Lower leg skin (tissue), 4 donors: ENCODE measurements at regions not wholly inside any gene's neighbourhood (a gene's known extent, or its start where the extent isn't known, plus 50 kb on each side); places are given as distances from the start of the nearest gene placed in this dataset.

Experiments
- DNase-seq, 2 donors: peaks; one replicate each; pipeline ENCODE4 v3.0.0-alpha.2; 2019; ENCODE audit warnings: low spot score in 2 of 2
- H3K4me3 ChIP-seq: fragments of 200-600 bp; sonication (generic); 2 replicates; pipeline ENCODE4 v1.5.1; 2017; ENCODE audit warnings: mild to moderate bottlenecking, low read depth; ENCODE audit not compliant: poor library complexity, severe bottlenecking
- POLR2A ChIP-seq, 2 donors: fragments of 450-650 bp; IDR thresholded peaks; one replicate each; pipeline ENCODE4 v1.6.1; 2016 to 2017; ENCODE audit warnings: antibody characterized with exemption in 2 of 2, mild to moderate bottlenecking in 1 of 2, moderate library complexity in 1 of 2
- WGBS, 2 donors: methylation state at CpG; one replicate each; pipeline ENCODE4 v1.1.5; 2018; 5-methylcytosine and 5-hydroxymethylcytosine counted together
- intact Hi-C: fragments of 100-400 bp; cut with DNase I; formaldehyde crosslinking; loops from one replicate; pipeline ENCODE4 v1.15.0; 2023; ENCODE audit warnings: low total_unique reads
- TF ChIP-seq, protein P1 (sequence below), 3 donors: fragments of 450-650 bp; IDR thresholded peaks; one replicate each; pipeline ENCODE4 v1.5.1; 2016; ENCODE audit warnings: antibody characterized with exemption in 3 of 3, mild to moderate bottlenecking in 3 of 3, moderate library complexity in 2 of 3

DNA sequence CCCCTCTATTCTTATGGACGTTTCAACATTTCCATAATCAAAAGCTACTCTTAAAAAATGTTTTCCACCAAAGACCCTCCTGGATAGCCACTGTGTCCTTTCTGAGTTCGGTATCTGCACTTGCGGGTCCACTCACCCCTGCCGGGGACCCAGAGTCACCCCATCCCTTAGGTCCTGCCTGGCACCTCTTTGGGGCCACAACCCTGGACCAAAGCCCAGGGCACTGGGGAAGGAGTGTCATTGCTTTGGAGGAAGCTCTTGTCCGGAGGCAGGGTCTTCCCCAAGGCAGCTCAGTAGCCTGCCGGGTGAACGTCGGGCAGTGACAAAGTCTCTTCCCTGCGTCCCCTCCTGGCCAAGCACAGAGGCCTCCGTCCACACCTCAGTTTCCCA is 129.6 kb downstream of the RFLNA start:
- no peak for TF ChIP-seq POLR2A (IDR thresholded peaks at IDR 0.05)
- TF ChIP-seq, protein P1, sequence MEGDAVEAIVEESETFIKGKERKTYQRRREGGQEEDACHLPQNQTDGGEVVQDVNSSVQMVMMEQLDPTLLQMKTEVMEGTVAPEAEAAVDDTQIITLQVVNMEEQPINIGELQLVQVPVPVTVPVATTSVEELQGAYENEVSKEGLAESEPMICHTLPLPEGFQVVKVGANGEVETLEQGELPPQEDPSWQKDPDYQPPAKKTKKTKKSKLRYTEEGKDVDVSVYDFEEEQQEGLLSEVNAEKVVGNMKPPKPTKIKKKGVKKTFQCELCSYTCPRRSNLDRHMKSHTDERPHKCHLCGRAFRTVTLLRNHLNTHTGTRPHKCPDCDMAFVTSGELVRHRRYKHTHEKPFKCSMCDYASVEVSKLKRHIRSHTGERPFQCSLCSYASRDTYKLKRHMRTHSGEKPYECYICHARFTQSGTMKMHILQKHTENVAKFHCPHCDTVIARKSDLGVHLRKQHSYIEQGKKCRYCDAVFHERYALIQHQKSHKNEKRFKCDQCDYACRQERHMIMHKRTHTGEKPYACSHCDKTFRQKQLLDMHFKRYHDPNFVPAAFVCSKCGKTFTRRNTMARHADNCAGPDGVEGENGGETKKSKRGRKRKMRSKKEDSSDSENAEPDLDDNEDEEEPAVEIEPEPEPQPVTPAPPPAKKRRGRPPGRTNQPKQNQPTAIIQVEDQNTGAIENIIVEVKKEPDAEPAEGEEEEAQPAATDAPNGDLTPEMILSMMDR (IDR thresholded peaks at IDR 0.05), result no peak
- no peak overlapping the region for H3K4me3 ChIP-seq
- no peak for DNase-seq
- WGBS, 2 donors, result 88 to 92% methylated on average over 10 of the region's 10 CpGs
- intact Hi-C loops, result no loop called here

DNA sequence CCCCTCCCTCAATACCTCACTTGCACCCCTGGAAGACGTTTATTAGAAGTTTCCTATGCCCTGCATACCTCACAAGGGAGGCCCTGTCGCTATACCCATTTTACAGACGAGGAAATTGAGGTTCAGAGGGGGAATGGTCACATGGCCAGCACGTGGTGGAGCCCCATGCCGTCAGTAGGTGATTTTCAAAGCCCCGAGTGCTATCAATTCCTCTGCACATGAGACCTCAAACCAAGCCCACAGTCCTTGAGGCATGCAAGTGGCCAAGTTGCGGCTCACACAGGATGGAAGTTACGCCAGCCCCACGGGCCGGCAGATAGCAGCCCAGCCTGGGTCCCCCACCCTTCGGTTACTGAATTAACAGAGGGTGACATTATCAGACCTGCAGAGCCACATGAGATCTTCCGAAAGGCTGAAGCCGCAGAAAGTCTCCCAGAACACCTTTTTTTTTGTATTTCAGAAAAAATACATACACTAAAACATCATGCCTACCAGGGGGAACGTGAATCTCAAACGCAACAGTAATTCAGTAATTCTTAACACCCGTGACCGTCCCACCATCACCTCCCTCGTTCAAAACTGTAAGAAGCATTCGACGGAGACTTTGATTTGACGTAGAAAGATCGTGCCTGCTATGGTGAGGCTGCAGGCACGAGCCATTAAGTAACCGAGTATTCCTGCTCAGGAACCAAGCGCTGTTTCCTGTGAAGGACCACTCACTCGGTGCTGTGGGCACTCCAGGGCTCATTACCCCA is 129.0 kb downstream of the RFLNA start:
- intact Hi-C loops, result no loop called here

DNA sequence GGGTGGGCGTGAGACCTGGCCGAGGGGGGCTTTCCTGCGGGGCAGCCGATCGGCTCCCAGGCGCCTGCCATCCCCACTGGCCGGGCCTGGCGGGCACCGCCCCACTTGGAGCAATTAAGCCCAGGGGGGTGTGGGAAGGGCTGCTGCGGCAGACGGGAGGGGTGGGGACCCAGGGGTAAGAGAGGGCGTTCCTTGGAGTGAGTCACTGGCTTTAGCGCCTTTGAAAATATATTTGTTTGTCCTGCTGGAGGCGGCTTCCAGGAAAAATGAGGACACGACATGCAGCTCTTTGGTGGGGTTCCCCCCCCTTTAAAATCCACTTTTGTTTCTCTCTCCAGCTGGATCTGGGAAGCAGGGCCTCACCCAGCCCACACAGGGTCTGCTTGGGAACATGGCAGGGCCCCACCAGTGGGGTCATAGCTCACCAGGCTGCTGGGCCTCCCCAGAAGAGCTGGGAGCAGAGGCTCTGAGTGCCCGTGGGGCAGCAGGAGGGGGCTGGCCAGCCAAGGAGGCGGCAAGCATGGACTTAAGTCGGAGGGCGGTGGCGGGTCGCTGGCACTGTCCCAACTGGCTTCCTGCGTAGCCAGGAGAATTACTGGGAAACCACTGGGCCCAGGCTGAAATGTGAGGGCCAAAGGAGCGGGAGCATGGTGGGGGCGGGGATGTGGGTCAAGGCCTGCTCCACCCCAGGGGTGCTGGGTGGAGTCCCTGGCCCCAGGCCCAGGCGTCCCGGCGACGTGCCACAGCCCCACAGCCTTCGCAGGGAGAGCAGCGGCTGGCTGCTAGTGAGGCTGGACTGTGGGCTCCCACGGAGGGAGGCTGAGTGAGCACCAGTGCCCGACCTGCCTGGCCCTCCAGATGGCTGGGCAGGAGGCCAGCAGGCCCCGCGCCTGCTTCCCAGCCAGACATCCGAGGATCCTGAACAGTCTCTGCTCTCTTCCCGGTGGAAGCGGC is 128.0 kb downstream of the RFLNA start:
- intact Hi-C loops, result no loop called here
- 10 to 14% methylated on average over 27 to 33 of the region's 37 CpGs for WGBS, 2 donors
- TF ChIP-seq POLR2A (IDR thresholded peaks at IDR 0.05), result no peak
- TF ChIP-seq, protein P1 (IDR thresholded peaks at IDR 0.05), result no peak
- DNase-seq, result peak; percentile 88 to 98
- H3K4me3 ChIP-seq, result no peak overlapping the region

More for the DNA sequence above, 129.0 kb downstream of the RFLNA start:
- TF ChIP-seq POLR2A (IDR thresholded peaks at IDR 0.05), result no peak
- TF ChIP-seq, protein P1 (IDR thresholded peaks at IDR 0.05), result no peak
- no peak overlapping the region for H3K4me3 ChIP-seq
- DNase-seq, result no peak
- 84% methylated on average over 26 of the region's 26 CpGs for WGBS, 2 donors

DNA sequence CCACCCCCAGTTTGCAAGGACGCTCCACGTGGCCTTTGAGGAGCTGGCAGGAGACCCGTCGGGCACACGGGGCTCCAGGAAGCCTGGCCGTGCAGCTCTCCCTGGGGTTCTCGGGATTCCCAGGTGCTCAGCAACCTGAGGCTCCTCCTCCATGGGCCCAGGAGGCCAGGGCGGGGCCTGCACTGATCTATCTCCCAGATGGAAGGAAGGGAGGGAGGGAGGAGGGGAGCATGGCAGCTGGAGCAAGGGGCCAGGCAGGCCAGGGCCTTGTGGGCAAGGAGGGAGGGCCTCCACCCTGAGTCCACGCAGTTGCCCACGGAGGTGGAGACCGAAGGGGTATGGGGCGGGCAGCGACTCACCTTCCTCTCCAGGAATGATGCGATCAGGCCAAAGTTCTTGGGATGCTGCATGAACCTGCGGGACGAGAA is 127.3 kb downstream of the RFLNA start:
- DNase-seq, result peak in 1 of 2 donors; percentile 50
- WGBS, 2 donors, result 25 to 32% methylated on average over 10 to 16 of the region's 16 CpGs
- H3K4me3 ChIP-seq, result no peak overlapping the region
- TF ChIP-seq, protein P1 (IDR thresholded peaks at IDR 0.05), result no peak
- intact Hi-C loops, result no loop called here

DNA sequence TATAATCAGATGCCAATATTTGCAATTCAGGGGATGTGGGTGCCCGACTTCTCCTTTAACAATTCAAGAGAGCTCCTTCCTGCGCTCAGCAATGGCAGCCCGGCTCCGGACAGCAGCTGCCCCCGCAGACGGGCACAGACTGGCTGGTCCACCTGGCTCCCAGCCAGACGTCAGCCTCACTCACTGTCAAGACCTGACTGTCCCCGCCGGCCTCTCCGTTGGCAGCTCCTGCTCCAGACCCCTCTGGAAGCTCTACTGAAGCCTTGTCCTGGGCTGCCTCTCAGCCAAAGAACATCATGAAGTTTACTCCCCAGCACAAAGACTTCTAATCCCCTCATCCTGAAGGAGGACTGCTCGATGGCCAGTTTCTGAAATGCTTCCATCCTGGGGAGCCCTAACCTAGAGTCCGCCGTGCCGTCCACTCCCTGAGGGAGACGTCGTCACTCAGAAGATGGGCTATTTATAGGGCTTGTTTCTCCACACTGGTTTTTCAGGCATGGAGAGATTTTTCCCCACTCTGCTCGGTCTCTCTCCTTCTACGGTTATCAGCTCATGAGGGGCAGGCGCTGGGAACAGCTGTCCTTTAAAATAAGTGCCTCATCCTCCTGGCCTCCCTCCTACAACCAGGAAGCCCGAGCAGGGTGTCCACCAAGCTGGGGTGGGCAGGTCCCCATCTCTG is 126.2 kb downstream of the RFLNA start:
- TF ChIP-seq, protein P1 (IDR thresholded peaks at IDR 0.05), result no peak
- TF ChIP-seq POLR2A (IDR thresholded peaks at IDR 0.05), result no peak
- 83 to 85% methylated on average over 20 of the region's 20 CpGs for WGBS, 2 donors
- no peak overlapping the region for H3K4me3 ChIP-seq
- no peak for DNase-seq
- intact Hi-C loops, result no loop called here
